HG02610 (cell line): ENCODE measurements at regions not wholly inside any gene's neighbourhood (a gene's known extent, or its start where the extent isn't known, plus 50 kb on each side); places are given as distances from the start of the nearest gene placed in this dataset.

Source experiments
- ATAC-seq: cut with Tn5 transposase; IDR thresholded peaks from one replicate; pipeline ENCODE4 v1.9.1; 2021; ENCODE audit warnings: mild to moderate bottlenecking, moderate library complexity; ENCODE audit not compliant: unreplicated experiment

- ATAC-seq = no peak
Measured at GRCh38 chr3:153714588-153715290, 406.5 kb upstream of the ARHGEF26 start.

- no peak for ATAC-seq
Measured at GRCh38 chr3:153722157-153722556, 399.0 kb upstream of the ARHGEF26 start.

GRCh38 chr3:153731071-153731470 lies 390.1 kb upstream of the ARHGEF26 start:
- no peak for ATAC-seq

GRCh38 chr3:153734777-153735551 lies 386.2 kb upstream of the ARHGEF26 start:
- ATAC-seq = no peak

DNA sequence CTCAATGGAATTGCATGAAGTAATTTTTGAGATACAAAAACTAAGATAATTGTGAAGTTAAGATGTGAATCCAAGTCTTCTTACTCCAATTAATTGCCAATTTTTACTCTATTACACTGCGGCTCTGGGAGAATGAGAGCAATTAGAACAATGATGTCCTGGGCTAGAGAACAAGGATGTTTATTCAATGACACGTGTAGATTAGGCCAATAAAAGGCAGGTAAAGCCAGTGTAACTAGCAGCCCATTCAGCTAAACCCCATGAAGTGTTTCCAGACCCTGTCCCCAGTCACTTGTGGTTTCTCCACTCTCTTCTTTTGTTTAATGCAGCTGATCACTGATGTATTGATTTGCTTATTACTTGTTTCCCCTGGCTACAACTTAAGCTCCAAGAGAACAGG lies 381.1 kb upstream of the ARHGEF26 start:
- ATAC-seq = no peak

GRCh38 chr3:153744889-153745288 lies 376.3 kb upstream of the ARHGEF26 start:
- ATAC-seq = no peak

- ATAC-seq = no peak
Measured at GRCh38 chr3:153746211-153746610, 375.0 kb upstream of the ARHGEF26 start.

DNA sequence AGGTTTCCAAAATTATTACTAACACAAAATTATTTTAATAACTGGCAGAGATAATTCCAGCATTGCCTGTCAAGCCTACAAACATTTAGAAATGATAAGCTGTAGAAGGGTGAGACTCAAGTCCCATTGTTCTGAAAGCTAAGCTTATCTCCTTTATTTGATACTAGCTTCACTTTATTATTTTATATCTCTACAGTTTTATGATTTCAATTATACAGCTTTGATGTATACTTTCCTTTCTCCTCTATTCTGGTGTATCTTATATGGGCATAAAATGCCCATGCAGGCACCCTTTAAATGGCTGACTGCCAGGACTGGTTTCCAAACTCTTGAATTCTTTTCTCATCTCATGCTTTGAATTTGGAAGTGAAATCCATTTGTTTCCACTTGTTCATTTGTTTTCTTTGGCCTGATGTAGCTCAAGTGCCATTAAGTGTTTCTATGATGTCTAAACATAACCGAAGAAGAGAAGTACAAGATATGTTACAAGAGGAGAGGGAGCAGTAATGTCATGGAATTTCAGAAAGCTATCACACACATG lies 372.1 kb upstream of the ARHGEF26 start:
- no peak for ATAC-seq

DNA sequence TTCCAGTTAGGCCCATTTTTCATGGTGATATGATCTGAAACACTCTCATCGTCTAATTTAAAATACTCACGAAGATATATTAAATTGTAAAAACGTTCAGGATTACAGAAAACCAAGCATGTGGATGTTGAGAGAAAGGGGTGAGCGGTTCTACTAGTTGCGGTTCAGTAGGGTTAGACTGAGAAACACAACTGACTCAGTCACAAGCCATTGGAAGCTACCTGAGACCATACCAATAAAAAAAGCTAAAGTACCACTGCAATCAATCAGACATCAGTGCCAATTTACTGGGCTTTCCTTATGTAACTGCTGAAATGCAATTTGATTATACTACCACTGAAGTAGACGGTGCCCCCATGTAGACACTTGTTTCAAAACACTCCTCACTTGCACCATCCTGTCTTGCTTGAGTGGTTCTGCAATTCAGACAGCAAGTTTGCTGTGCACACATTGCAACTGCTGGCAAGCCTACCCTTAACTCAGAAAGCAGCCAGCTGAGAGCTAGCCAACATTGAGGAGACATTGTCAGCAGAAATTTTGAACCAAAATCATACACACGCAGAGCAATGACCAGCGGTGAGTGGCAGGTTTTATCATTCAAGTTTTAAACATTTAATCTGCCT lies 368.7 kb upstream of the ARHGEF26 start:
- ATAC-seq = no peak

DNA sequence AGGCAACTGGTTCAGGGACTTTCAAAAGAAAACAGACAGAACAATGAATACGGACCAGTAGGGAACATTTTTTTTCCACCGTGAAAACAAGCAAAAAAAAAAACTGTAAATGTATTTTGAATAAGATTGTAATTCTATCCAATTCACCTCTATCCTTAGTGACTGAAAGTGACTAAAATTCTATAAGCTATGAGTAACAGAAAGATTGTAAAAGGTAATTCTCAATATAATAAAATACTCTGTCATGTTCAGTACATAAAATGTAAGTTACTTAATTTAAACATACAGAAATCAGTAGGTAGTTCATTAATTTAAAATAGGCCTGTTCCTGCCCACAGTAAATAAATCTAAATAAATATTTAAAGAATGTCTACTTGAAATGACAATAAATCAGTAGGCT lies 368.2 kb upstream of the ARHGEF26 start:
- no peak for ATAC-seq

- no peak for ATAC-seq
Measured at GRCh38 chr3:153756816-153757215, 364.4 kb upstream of the ARHGEF26 start.

DNA sequence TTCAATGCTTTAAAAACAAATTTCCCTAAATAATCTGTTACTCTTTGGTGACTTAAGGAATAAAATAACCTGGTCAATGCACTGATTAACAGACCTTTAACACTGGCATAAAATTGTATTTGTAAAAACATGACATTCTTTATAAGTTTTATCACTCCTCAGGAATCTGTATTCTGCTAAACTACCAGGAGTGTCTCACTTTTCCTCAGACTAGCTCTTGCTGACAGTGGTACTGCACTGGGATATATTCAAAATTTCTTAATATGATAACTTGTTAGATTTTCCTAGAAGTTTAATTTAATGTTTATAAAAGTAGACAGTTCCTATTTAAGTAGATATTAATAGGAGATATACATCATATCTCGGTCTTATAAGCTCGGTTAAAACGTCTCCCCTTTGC lies 363.4 kb upstream of the ARHGEF26 start:
- no peak for ATAC-seq

- ATAC-seq = no peak
Measured at GRCh38 chr3:153760948-153761347, 360.2 kb upstream of the ARHGEF26 start.

GRCh38 chr3:153762411-153763235 lies 358.6 kb upstream of the ARHGEF26 start:
- ATAC-seq = no peak

DNA sequence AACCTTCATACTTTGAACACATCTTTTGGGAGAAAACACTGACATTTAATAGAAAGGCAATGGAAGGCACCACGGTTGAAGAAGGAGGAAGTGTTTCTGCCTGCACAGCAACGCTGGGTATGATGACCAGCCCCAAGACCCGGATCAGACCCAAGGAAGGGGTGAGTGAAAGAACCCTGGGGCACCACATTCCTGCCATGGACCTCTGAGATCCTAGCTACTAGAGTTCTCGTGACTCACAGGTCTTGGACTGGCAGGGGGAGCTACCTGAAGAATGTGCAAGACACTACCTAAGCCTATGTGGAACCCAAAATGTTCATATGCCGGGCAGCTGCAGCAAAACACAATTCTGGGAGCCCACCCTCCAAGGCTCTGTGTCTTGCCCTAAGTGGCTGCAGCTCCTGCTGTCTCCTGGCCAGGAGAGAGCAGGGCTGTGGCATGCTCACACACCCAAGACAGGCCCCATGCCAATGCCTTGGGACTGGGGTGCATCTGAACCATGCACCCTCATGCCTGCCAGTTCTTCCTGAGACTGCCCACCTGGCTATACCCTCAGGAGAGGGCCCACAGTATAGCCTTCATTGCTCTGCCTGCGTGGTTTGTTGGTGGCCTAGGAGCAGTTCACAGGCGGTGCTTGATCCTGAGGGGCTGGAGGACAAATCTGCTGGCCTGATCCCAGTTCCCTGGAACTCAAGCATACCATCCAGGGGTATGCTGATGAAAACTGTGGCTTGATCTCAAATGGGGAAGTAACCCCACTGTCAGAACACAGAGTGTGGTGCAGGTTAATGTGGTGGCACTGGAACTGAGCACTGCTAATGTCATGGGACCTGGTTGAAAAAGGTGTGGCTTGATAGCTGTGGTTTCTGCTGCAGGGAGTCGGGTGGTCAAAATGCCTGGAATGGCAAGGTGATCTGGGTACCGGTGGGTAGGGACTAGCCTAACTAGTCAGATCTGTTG lies 353.3 kb upstream of the ARHGEF26 start:
- no peak for ATAC-seq

- ATAC-seq = peak; percentile 96
Measured at GRCh38 chr3:153768561-153769469, 352.4 kb upstream of the ARHGEF26 start.

DNA sequence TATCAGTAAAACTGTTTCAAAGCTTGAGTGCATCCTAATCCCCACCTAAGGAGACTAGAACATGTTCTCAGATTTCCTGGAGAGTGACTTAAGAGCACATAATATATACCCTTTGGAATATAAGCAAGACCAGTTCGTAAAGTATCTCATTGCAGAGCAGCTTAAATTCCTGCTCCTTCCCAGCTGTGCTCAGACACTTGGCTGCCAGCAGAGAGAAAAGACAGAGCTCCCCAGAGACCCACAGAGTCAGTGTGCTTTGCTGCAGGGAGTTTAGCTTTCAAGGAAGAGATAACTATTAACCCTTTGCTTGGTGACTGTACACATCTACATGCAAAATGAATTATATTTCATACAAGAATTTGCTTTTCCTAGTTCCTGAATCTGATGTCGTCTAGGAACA lies 338.1 kb upstream of the ARHGEF26 start:
- no peak for ATAC-seq

- ATAC-seq = no peak
Measured at GRCh38 chr3:153783741-153784480, 337.3 kb upstream of the ARHGEF26 start.
